ENCODE measurements at regions not wholly inside any gene's neighbourhood (a gene's known extent, or its start where the extent isn't known, plus 50 kb on each side); places are given as distances from the start of the nearest gene placed in this dataset.

- TF ChIP-seq POLR2AphosphoS5 (IDR thresholded peaks at IDR 0.05) (no peak), CTCF (IDR thresholded peaks at IDR 0.05) (no peak), EP300 (IDR thresholded peaks at IDR 0.05; ENCODE audit: low read depth) (no peak), POLR2A (IDR thresholded peaks at IDR 0.05) (no peak)
Measured at GRCh38 chr1:235008239-235008638, 120.4 kb downstream of the TOMM20 start.

Measured in transverse colon (tissue), 4 donors.